Body of pancreas (tissue), 4 donors: ENCODE measurements at regions not wholly inside any gene's neighbourhood (a gene's known extent, or its start where the extent isn't known, plus 50 kb on each side); places are given as distances from the start of the nearest gene placed in this dataset.

ENCODE experiments used
- ATAC-seq: fragments of 150-250 bp; one replicate; pipeline ENCODE4 v1.9.1; 2016
- DNase-seq, 4 donors: peaks; one replicate each; pipeline ENCODE4 v3.0.0-alpha.2; 2019
- H3K27ac ChIP-seq, 4 donors: fragments of 200-600 bp; sonication (generic); 1 replicate in 3 of 4; 2 replicates in 1 of 4; pipeline versions ENCODE4 v1.5.1 to v1.6.1; 2016 to 2019; ENCODE audit warnings: mild to moderate bottlenecking in 1 of 4, mixed read lengths in 1 of 4, moderate library complexity in 1 of 4
- H3K27me3 ChIP-seq, 2 donors: fragments of 200-600 bp; sonication (generic); one replicate each; pipeline ENCODE4 v1.6.0; 2016; ENCODE audit warnings: mild to moderate bottlenecking in 1 of 2
- H3K36me3 ChIP-seq, 2 donors: fragments of 200-600 bp; sonication (generic); replicated peaks in 1 of 2; 2 replicates each; pipeline ENCODE4 v1.5.1; 2016; ENCODE audit warnings: low read depth in 2 of 2; ENCODE audit not compliant: insufficient read depth in 1 of 2
- H3K4me1 ChIP-seq: fragments of 200-600 bp; sonication (generic); one replicate; pipeline ENCODE4 v1.6.0; 2016
- H3K4me3 ChIP-seq, 2 donors: fragments of 200-600 bp; sonication (generic); 1 replicate in 1 of 2; 2 replicates in 1 of 2; pipeline ENCODE4 v1.5.1; 2016 to 2019
- H3K9me3 ChIP-seq, 3 donors: fragments of 200-600 bp; sonication (generic); 1 replicate in 2 of 3; 2 replicates in 1 of 3; pipeline ENCODE4 v1.5.1; 2016
- POLR2A ChIP-seq, 3 donors: fragments of 450-650 bp; IDR thresholded peaks; one replicate each; pipeline ENCODE4 v1.6.1; 2016; ENCODE audit warnings: antibody characterized with exemption in 3 of 3, mild to moderate bottlenecking in 2 of 3
- WGBS, 2 donors: methylation state at CpG; one replicate each; pipeline ENCODE4 v1.1.5; 2017; 5-methylcytosine and 5-hydroxymethylcytosine counted together
- intact Hi-C: fragments of 100-400 bp; cut with DNase I; formaldehyde crosslinking; loops from one replicate; pipeline ENCODE4 v1.15.1; 2023
- TF ChIP-seq, protein P1 (sequence below), 7 experiments: fragments of 450-650 bp in 4 of 7; fragments of 200-600 bp in 3 of 7; sonication (generic) in 3 of 7; IDR thresholded peaks; one replicate each; pipeline ENCODE4 v1.5.1; 2016 to 2019; ENCODE audit warnings: antibody characterized with exemption in 7 of 7

DNA sequence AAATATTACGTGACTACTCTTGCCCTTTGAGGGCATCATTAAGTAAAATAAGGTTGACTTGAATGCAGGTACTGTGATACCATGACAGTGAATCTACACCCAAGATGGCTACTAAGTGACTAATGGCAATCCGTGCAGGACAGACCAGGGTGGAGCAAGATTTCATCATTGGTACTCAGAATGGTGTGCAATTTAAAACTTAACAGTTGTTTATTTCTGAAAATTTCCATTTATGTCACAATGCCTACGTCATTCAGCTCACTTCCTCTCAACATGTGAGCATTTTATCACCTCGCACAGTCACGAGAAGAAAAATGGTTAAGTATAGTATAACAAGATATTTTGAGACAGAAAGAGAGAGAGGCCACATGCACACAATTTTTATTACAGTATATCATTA is 50.3 kb upstream of the MET start:
- no peak overlapping the region for H3K27ac ChIP-seq
- ATAC-seq (no peak), DNase-seq (no peak)
- H3K36me3 ChIP-seq, result no peaks in the 10 kb centered on the region
- peaks cover 9% of the 10 kb centered on the region for H3K4me1 ChIP-seq
- no peak overlapping the region for H3K4me3 ChIP-seq
- no peaks in the 10 kb centered on the region for H3K27me3 ChIP-seq
- intact Hi-C loops, result no loop called here
- H3K9me3 ChIP-seq, result no peaks in the 10 kb centered on the region
- 81 to 85% methylated on average over 5 of the region's 5 CpGs for WGBS, 2 donors
- no peak for TF ChIP-seq POLR2A (IDR thresholded peaks at IDR 0.05)
- TF ChIP-seq, protein P1, sequence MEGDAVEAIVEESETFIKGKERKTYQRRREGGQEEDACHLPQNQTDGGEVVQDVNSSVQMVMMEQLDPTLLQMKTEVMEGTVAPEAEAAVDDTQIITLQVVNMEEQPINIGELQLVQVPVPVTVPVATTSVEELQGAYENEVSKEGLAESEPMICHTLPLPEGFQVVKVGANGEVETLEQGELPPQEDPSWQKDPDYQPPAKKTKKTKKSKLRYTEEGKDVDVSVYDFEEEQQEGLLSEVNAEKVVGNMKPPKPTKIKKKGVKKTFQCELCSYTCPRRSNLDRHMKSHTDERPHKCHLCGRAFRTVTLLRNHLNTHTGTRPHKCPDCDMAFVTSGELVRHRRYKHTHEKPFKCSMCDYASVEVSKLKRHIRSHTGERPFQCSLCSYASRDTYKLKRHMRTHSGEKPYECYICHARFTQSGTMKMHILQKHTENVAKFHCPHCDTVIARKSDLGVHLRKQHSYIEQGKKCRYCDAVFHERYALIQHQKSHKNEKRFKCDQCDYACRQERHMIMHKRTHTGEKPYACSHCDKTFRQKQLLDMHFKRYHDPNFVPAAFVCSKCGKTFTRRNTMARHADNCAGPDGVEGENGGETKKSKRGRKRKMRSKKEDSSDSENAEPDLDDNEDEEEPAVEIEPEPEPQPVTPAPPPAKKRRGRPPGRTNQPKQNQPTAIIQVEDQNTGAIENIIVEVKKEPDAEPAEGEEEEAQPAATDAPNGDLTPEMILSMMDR (IDR thresholded peaks at IDR 0.05), result no peak
